NCI-H748 treated with DMSO at 0.1 percent for 48 hours (cell line): ENCODE measurements at regions not wholly inside any gene's neighbourhood (a gene's known extent, or its start where the extent isn't known, plus 50 kb on each side); places are given as distances from the start of the nearest gene placed in this dataset.
"Not testable (repeated sequence)": the region's sequence is repeated elsewhere in the genome, so short reads cannot be mapped to it uniquely, and the experiment has no call there.

ENCODE experiments used
- DNase-seq: peaks from one replicate; lab custom pipeline; 2025; lab: John Stamatoyannopoulos, UW

GRCh38 chr2:34703292-34703691 is 1104.2 kb upstream of the FAM98A start:
- DNase-seq: no peak

GRCh38 chr2:34702391-34702790 is 1103.3 kb upstream of the FAM98A start:
- DNase-seq: not testable (repeated sequence)

- DNase-seq: not testable (repeated sequence)
Observed at GRCh38 chr2:34677591-34677990, 1078.5 kb upstream of the FAM98A start.

- DNase-seq: not testable (repeated sequence)
Observed at GRCh38 chr2:34677119-34677531, 1078.0 kb upstream of the FAM98A start.

- no peak for DNase-seq
Observed at GRCh38 chr2:34670482-34670881, 1071.4 kb upstream of the FAM98A start.

DNA sequence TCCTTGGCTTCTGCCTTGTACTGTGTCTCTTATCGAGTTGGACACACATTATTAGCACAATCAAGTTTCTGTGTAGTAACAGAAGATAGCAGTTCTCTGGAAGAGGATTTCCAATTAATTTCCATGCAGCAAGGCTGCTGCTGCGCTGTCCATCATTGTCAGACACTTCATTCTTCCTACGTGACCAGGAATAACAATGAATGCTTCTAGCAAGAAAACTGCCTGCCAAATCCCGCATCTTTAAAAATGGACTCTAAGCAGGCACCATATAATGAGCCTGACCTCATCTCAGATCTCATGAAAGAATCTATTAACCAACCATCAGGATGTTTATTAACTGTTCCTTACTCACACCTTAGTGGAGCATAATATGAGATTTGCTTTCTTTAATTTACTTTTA is 1067.7 kb upstream of the FAM98A start:
- no peak for DNase-seq

- no peak for DNase-seq
Observed at GRCh38 chr2:34664266-34664665, 1065.2 kb upstream of the FAM98A start.

DNA sequence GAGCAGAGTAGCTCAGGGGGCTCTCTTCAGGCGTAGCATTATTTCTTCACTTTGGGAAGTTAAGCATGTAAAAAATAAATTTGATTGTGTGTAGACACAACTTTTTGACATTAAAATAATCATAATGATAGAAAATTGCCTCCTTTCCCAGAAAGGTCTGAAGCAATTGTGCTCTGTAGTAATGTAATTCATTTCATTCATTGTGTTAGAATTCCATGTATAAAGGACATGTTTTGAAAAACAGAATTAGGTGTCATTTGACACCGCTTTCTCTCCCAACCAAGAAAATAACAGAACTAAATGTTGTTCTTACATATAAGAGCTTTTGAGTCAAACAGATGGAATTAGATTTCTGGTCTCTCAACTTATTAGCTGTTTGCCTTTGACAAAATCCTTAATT is 1064.2 kb upstream of the FAM98A start:
- DNase-seq: no peak

GRCh38 chr2:34660741-34661140 is 1061.6 kb upstream of the FAM98A start:
- no peak for DNase-seq

DNA sequence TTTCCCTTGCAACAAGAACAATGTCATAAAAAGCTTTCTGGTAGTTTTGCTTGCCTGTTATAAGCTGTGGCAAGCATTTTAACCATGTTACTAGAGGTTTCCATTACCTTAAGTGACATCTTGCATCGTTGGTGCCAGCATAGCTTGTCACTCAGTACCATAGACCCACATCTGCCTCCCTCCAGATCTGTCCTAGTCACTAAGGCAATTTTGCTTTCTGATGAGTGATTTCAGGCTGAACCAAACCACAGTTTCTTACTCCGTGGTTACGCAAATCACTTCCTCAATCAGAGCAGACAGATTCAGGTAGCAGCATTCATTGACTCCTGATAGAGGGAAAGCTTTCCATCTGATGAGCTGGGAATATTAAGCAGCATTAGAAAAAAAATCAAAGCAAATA is 1057.5 kb upstream of the FAM98A start:
- no peak for DNase-seq

DNA sequence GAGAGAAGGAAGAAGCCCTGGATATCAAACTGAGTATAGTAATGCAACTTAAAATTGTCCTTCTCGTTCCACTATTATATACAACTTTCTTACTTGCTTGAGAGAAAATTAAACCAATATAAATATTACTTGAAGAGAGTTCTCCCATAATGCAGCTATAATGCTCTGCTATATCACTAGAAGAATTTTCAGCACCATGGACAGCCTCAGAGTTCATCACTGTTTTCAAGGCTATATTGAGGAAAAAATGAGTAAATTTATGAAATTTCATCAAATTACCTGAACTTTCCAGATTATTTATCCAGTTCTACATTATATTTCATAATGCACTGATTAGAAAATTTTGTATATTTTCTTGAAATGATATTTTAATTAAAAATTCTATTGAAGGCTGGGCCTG is 1053.5 kb upstream of the FAM98A start:
- DNase-seq: no peak

DNA sequence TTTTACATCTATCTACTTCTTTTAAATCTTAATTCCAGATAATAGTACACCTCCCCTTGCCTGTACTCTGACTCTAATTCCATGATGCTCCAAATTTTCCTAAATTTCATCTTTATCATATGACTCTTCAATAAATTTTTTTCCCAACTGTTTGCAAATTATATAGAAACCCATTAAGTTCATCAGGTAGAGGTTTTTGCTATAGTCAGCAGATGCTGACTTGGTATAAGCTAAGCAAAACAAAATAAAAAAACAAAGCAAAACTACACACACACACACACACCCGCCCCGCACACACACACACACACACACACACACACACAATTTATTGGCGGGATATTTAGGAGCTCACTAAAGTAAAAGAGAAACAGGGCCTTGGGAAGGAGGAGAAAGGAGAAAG is 1047.8 kb upstream of the FAM98A start:
- DNase-seq: no peak

DNA sequence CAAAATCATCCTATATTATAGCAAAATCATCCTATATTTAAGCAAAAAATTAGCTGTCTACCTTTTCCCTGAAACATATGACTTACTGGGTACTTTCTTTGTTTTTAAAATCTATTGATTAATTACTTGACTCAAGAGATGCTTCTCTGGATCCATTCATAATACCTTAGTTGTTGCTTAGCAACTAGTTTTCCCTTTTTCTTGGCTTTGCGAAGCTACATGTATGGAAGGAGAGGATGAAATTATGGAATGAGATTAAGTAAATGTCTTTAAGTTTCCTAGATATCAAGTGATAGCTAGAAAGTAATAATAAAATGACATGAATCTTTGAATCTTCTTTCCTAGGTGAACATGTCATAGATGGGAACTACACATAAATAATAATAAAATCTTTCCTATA is 1033.2 kb upstream of the FAM98A start:
- no peak for DNase-seq

DNA sequence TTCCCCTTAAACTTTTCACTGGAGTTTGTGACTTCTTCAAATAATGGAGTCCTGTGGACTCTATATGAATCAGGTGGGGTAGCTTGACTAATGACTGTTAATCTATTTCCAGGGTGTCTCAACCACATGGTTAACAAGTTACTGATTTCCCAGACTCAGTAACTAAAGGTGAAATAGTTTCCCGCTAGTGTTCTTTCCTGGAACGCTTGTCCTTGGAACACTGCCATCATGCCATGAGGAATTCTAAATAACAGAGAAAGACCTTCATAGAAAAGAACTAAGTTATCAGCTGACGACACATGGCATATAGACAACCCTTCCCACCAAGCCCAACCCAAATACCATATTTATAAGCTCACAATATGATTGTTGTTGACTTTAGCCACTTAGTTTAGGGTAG is 1027.9 kb upstream of the FAM98A start:
- DNase-seq: no peak

GRCh38 chr2:34604164-34604563 is 1005.1 kb upstream of the FAM98A start:
- DNase-seq: no peak

DNA sequence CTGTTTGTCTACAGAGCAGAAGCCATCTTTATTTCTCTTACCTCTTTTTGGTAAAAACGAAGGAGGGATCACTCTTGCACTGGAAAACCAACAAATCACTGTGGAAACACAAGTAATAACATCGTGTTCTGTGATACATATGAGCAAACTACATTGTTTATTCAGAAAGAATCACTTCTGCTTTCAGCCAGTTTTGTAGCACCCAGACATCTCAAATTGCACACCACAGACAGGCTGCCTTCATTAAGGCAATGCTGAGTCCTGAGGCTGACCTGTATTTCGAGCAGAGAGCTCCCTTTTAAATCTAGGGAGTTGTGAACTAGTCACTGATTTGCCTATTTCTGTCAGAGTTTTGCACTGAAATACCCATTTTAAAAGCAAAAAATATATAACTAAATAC is 1003.2 kb upstream of the FAM98A start:
- no peak for DNase-seq

GRCh38 chr2:34601561-34601960 is 1002.5 kb upstream of the FAM98A start:
- no peak for DNase-seq

DNA sequence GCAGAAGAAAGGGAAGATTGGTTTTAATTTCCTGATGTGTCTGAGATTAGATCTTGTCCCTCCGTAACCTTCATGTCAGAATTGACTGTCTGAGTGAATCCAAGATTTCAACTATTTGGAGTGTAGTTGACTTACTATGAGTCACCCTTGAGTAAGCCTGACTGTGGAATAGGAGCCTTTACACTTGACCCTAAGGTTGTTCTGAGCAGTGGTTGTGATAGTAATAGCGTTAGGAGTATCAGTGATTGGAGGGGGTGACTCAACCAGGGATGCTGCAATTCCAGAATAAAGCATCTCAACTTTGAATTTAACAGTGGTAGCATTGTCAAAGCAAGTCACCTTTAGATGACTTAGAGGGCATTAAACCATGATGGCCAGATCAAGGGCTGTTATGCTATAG is 979.5 kb upstream of the FAM98A start:
- DNase-seq: no peak

- DNase-seq: no peak
Observed at GRCh38 chr2:34570266-34570872, 971.3 kb upstream of the FAM98A start.

GRCh38 chr2:34567128-34567527 is 968.0 kb upstream of the FAM98A start:
- no peak for DNase-seq

GRCh38 chr2:34552337-34552736 is 953.2 kb upstream of the FAM98A start:
- no peak for DNase-seq

GRCh38 chr2:34549710-34550345 is 950.7 kb upstream of the FAM98A start:
- no peak for DNase-seq

DNA sequence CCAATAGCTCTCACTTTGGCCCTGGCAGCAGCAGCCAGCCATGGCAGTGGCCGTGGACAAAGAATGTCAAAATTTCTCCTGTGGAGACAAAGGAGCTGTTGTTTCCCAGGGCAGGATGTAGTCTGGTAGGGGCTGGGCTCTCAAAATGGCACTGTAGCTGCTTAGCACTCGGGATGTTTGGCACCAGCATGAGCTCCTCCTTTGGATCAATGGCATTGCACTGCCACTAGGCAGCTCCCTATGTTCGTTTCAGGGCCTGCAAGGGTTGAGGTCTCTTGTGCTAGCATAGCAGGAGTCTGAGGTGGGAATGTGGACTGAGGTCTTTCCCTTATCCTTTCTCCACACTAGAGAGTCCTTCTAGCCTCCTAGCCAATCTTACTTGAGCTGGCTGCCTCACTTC is 948.8 kb upstream of the FAM98A start:
- no peak for DNase-seq

DNA sequence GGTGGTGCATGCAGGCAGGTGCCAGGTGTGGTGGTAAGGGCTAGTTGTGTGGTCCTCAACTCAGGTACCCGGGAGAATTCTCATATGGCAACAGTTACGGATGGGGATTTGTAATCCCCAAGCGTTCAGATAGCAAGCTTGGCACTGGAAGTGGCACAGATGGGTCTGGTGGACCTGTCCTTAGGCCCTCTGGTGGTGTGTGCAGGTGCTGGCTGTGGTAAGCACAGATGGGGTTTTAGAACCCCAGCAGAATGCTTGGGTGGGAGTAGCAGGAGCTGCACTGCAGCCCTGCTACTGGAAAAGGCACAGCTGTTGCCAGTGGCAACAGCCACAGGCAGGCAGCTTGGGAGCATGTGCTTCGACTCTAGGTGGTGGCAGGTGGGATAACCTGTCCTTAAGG is 948.2 kb upstream of the FAM98A start:
- DNase-seq: no peak
